ENCODE measurements at regions not wholly inside any gene's neighbourhood (a gene's known extent, or its start where the extent isn't known, plus 50 kb on each side); places are given as distances from the start of the nearest gene placed in this dataset.

GRCh38 chr9:89260525-89260924, 50.5 kb upstream of the CKS2 start:
- peak; percentile 46 for TF ChIP-seq NR2C2 (IDR thresholded peaks at IDR 0.05; ENCODE audit: borderline replicate concordance, control insufficient read depth, insufficient read length, low read depth)
- TF ChIP-seq PKNOX1 (IDR thresholded peaks at IDR 0.05) = no peak
- TF ChIP-seq EZH2 (IDR thresholded peaks at IDR 0.05; ENCODE audit: borderline replicate concordance, control insufficient read depth, low read depth, low read length) = no peak
- no peak for TF ChIP-seq NFIC (IDR thresholded peaks at IDR 0.05; ENCODE audit: low read depth, low read length)
- TF ChIP-seq MAX (IDR thresholded peaks at IDR 0.05; ENCODE audit: low read depth, low read length) = no peak
- TF ChIP-seq CHD1 (IDR thresholded peaks at IDR 0.05; ENCODE audit: low read depth, low read length) = no peak
- no peak for TF ChIP-seq SIN3A (IDR thresholded peaks at IDR 0.05; ENCODE audit: low read depth, low read length)
- TF ChIP-seq FOS (IDR thresholded peaks at IDR 0.05; ENCODE audit: borderline replicate concordance, extremely low read depth, insufficient read length) = no peak
- TF ChIP-seq HSF1 (IDR thresholded peaks at IDR 0.05; ENCODE audit: low read depth, low read length) = no peak
- no peak for TF ChIP-seq ZBTB40 (IDR thresholded peaks at IDR 0.05; ENCODE audit: borderline replicate concordance)

All from GM12878 (cell line).